H9 (cell line): ENCODE measurements at regions not wholly inside any gene's neighbourhood (a gene's known extent, or its start where the extent isn't known, plus 50 kb on each side); places are given as distances from the start of the nearest gene placed in this dataset.

Experiments
- DNase-seq: peaks from one replicate; pipeline ENCODE4 v3.0.0-alpha.2; 2017
- H2AFZ ChIP-seq: one replicate; pipeline ENCODE4 v1.6.1; 2013; ENCODE audit warnings: mild to moderate bottlenecking, low read length, control low read depth, moderate library complexity
- H2AK5ac ChIP-seq: 2 replicates; pipeline ENCODE4 v1.6.1; 2013; ENCODE audit warnings: low read length, control low read depth, mixed read lengths; ENCODE audit not compliant: insufficient read length
- H2BK120ac ChIP-seq: one replicate; pipeline ENCODE4 v1.6.1; 2013; ENCODE audit warnings: low read depth, mild to moderate bottlenecking, low read length, control low read depth, inconsistent platforms; ENCODE audit not compliant: poor library complexity, severe bottlenecking
- H2BK12ac ChIP-seq: 2 replicates; pipeline ENCODE4 v1.6.1; 2013; ENCODE audit warnings: low read length, control low read depth, mixed read lengths, low read depth; ENCODE audit not compliant: insufficient read length
- H2BK15ac ChIP-seq: 2 replicates; pipeline ENCODE4 v1.6.1; 2013; ENCODE audit warnings: low read depth, low read length, control low read depth
- H2BK20ac ChIP-seq: one replicate; pipeline ENCODE4 v1.6.1; 2013; ENCODE audit warnings: low read depth, mild to moderate bottlenecking, low read length, control low read depth, inconsistent platforms; ENCODE audit not compliant: poor library complexity, severe bottlenecking
- H2BK5ac ChIP-seq: 2 replicates; pipeline ENCODE4 v1.6.1; 2013; ENCODE audit warnings: low read length, control low read depth, mixed read lengths; ENCODE audit not compliant: insufficient read length
- H3K14ac ChIP-seq: 2 replicates; pipeline ENCODE4 v1.6.1; 2013; ENCODE audit warnings: low read length, control low read depth; ENCODE audit not compliant: insufficient read depth
- H3K18ac ChIP-seq: 2 replicates; pipeline ENCODE4 v1.6.1; 2013; ENCODE audit warnings: low read depth, mild to moderate bottlenecking, mixed read lengths, low read length, control low read depth; ENCODE audit not compliant: insufficient read length
- H3K23ac ChIP-seq: 2 replicates; pipeline ENCODE4 v1.6.1; 2013; ENCODE audit warnings: low read length, control low read depth, mixed read lengths, low read depth; ENCODE audit not compliant: insufficient read length
- H3K23me2 ChIP-seq: 2 replicates; pipeline ENCODE4 v1.6.1; 2013; ENCODE audit warnings: low read depth, mild to moderate bottlenecking, mixed read lengths, low read length, control low read depth; ENCODE audit not compliant: insufficient read length, poor library complexity, severe bottlenecking
- H3K27ac ChIP-seq: 2 replicates; pipeline ENCODE4 v1.5.1; 2013; ENCODE audit warnings: low read length, control low read depth, mixed read lengths, low read depth; ENCODE audit not compliant: insufficient read length
- H3K27me3 ChIP-seq: 2 replicates; pipeline ENCODE4 v1.6.1; 2013; ENCODE audit warnings: low read length, control low read depth, inconsistent platforms; ENCODE audit not compliant: insufficient read depth
- H3K4ac ChIP-seq: 2 replicates; pipeline ENCODE4 v1.6.1; 2013; ENCODE audit warnings: low read depth, mild to moderate bottlenecking, control low read depth, inconsistent platforms, low read length, moderate library complexity
- H3K4me1 ChIP-seq: 2 replicates; pipeline ENCODE4 v1.6.1; 2013; ENCODE audit warnings: low read length, control low read depth, inconsistent platforms; ENCODE audit not compliant: insufficient read depth
- H3K4me2 ChIP-seq: 2 replicates; pipeline ENCODE4 v1.6.1; 2013; ENCODE audit warnings: low read length, control low read depth, mixed read lengths; ENCODE audit not compliant: insufficient read length, insufficient read depth
- H3K56ac ChIP-seq: 2 replicates; pipeline ENCODE4 v1.6.1; 2013; ENCODE audit warnings: low read depth, mild to moderate bottlenecking, mixed read lengths, low read length, control low read depth; ENCODE audit not compliant: insufficient read length
- H3K79me1 ChIP-seq: 2 replicates; pipeline ENCODE4 v1.6.1; 2013; ENCODE audit warnings: low read depth, mild to moderate bottlenecking, moderate library complexity, low read length, control low read depth, inconsistent platforms; ENCODE audit not compliant: insufficient read depth, poor library complexity, severe bottlenecking
- H3K79me2 ChIP-seq: 2 replicates; pipeline ENCODE4 v1.6.1; 2013; ENCODE audit warnings: low read length, control low read depth, inconsistent platforms; ENCODE audit not compliant: insufficient read depth
- H3K9ac ChIP-seq: 2 replicates; pipeline ENCODE4 v1.6.1; 2013; ENCODE audit warnings: low read length, control low read depth, mixed read lengths; ENCODE audit not compliant: insufficient read length; ENCODE audit errors: extremely low read depth
- H3K9me3 ChIP-seq: one replicate; pipeline ENCODE4 v1.6.1; 2013; ENCODE audit warnings: low read depth, low read length, inconsistent platforms; ENCODE audit not compliant: control insufficient read depth
- H3T11ph ChIP-seq: one replicate; pipeline ENCODE4 v1.6.1; 2013; ENCODE audit warnings: mild to moderate bottlenecking, low read length, control low read depth, inconsistent platforms
- H4K20me1 ChIP-seq: one replicate; pipeline ENCODE4 v1.6.1; 2013; ENCODE audit not compliant: control insufficient read depth, insufficient read length, insufficient read depth
- H4K5ac ChIP-seq: 2 replicates; pipeline ENCODE4 v1.6.1; 2013; ENCODE audit warnings: low read depth, mild to moderate bottlenecking, mixed read lengths, low read length, control low read depth; ENCODE audit not compliant: insufficient read length
- H4K8ac ChIP-seq: replicated peaks from 2 replicates; pipeline ENCODE4 v1.6.1; 2013; ENCODE audit warnings: low read length, control low read depth, mixed read lengths, low read depth; ENCODE audit not compliant: insufficient read length
- H4K91ac ChIP-seq: 2 replicates; pipeline ENCODE4 v1.6.1; 2013; ENCODE audit warnings: low read depth, mild to moderate bottlenecking, moderate library complexity, mixed read lengths, low read length, control low read depth; ENCODE audit not compliant: insufficient read length
- H3K27ac Mint-ChIP-seq, 3 experiments: 2 replicates in 2 of 3; 3 replicates in 1 of 3; pipeline ENCODE4 v1.8.0; 2020 to 2021; ENCODE audit warnings: mixed read lengths in 3 of 3, mild to moderate bottlenecking in 1 of 3, moderate library complexity in 1 of 3
- H3K27me3 Mint-ChIP-seq: 2 replicates; pipeline ENCODE4 v1.8.0; 2021; ENCODE audit warnings: low read depth, mild to moderate bottlenecking, moderate library complexity, mixed read lengths
- H3K36me3 Mint-ChIP-seq, 3 experiments: 2 replicates in 2 of 3; 3 replicates in 1 of 3; pipeline ENCODE4 v1.8.0; 2020 to 2021; ENCODE audit warnings: low read depth in 3 of 3, mixed read lengths in 3 of 3; ENCODE audit not compliant: insufficient read depth in 1 of 3
- H3K4me1 Mint-ChIP-seq, 2 experiments: 2 replicates each; pipeline ENCODE4 v1.8.0; 2020; ENCODE audit warnings: mixed read lengths in 2 of 2
- H3K4me3 Mint-ChIP-seq, 2 experiments: 2 replicates in 1 of 2; 3 replicates in 1 of 2; pipeline ENCODE4 v1.8.0; 2020 to 2021; ENCODE audit warnings: mild to moderate bottlenecking in 2 of 2, mixed read lengths in 2 of 2, moderate library complexity in 1 of 2
- H3K9me3 Mint-ChIP-seq, 2 experiments: 2 replicates in 1 of 2; 3 replicates in 1 of 2; pipeline ENCODE4 v1.8.0; 2020; ENCODE audit warnings: mild to moderate bottlenecking in 2 of 2, mixed read lengths in 2 of 2, moderate library complexity in 1 of 2
- WGBS: extraction: QIAGEN DNeasy Blood & Tissue Kit; methylation state at CpG from one replicate; pipeline ENCODE4 v1.1.7; 2013; ENCODE audit warnings: missing lambda C conversion rate, low lambda C conversion rate, mixed read lengths; ENCODE audit not compliant: insufficient read length; ENCODE audit errors: extremely low coverage; 5-methylcytosine and 5-hydroxymethylcytosine counted together
- TF ChIP-seq, protein P1 (sequence below): fragments of 200-600 bp; sonication (generic); conservative IDR thresholded peaks from 3 replicates; pipeline ENCODE4 v1.8.0; 2021; ENCODE audit warnings: antibody characterized with exemption, mild to moderate bottlenecking

DNA sequence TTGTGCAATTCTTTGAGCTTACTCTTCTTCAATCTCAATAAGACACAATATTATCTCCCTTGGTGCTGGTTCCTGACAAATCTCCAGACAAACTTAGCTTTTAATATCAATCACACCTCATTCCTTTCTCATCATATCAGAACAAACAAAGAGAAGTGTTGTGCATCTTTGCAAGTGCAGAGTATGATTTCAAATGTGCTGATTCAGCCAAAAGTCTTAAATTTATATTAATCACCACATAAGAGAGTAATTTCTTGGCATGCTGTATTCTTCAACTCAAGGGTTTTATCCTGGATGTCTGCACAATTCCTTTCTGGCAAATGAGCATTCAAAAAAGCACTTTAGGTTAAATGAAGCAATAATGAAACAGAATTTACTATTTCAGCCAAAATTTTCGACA, 877.8 kb downstream of the ANKRD7 start:
- Histone ChIP-seq H2AFZ (no peak overlapping the region), H2BK12ac (no peak overlapping the region), H2AK5ac (no peak overlapping the region), H3K23me2 (no peaks in the 10 kb centered on the region), H3K4ac (no peak overlapping the region), H3K79me2 (no peaks in the 10 kb centered on the region), H3K4me1 (peaks cover 2% of the 10 kb centered on the region; the same call in 1 of the 2 replicates), H2BK15ac (no peak overlapping the region), H3K14ac (no peak overlapping the region), H2BK20ac (no peak overlapping the region), H4K5ac (no peak overlapping the region), H4K8ac (no peak overlapping the region), H3T11ph (no peak overlapping the region), H3K9ac (no peak overlapping the region), H3K79me1 (no peaks in the 10 kb centered on the region), H4K91ac (no peak overlapping the region), H3K18ac (no peak overlapping the region), H3K56ac (no peak overlapping the region), H3K23ac (no peak overlapping the region), H2BK5ac (no peak overlapping the region), H3K27me3 (no peaks in the 10 kb centered on the region), H4K20me1 (no peaks in the 10 kb centered on the region), H2BK120ac (no peak overlapping the region), H3K27ac (no peak overlapping the region), H3K4me2 (no peak overlapping the region), H3K9me3 (no peaks in the 10 kb centered on the region)
- no peak for DNase-seq
- TF ChIP-seq, protein P1, sequence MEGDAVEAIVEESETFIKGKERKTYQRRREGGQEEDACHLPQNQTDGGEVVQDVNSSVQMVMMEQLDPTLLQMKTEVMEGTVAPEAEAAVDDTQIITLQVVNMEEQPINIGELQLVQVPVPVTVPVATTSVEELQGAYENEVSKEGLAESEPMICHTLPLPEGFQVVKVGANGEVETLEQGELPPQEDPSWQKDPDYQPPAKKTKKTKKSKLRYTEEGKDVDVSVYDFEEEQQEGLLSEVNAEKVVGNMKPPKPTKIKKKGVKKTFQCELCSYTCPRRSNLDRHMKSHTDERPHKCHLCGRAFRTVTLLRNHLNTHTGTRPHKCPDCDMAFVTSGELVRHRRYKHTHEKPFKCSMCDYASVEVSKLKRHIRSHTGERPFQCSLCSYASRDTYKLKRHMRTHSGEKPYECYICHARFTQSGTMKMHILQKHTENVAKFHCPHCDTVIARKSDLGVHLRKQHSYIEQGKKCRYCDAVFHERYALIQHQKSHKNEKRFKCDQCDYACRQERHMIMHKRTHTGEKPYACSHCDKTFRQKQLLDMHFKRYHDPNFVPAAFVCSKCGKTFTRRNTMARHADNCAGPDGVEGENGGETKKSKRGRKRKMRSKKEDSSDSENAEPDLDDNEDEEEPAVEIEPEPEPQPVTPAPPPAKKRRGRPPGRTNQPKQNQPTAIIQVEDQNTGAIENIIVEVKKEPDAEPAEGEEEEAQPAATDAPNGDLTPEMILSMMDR = no peak
- H3K27ac Mint-ChIP-seq = peak overlapping the region in 1 of 3 experiments; percentile 6; a peak in 3 of 7 replicates
- H3K27me3 Mint-ChIP-seq = no peaks in the 10 kb centered on the region
- H3K4me3 Mint-ChIP-seq = no peak overlapping the region
- H3K9me3 Mint-ChIP-seq = peaks cover 0 to 2% of the 10 kb centered on the region in 2 experiments; a peak in 2 of 5 replicates
- WGBS = no CpG with 5 or more reads among the region's 1 CpG
- peaks cover 2 to 18% (median 12%) of the 10 kb centered on the region in 3 experiments; a peak in 5 of 7 replicates for H3K36me3 Mint-ChIP-seq
- H3K4me1 Mint-ChIP-seq = peaks cover 41 to 55% of the 10 kb centered on the region in 2 experiments
